Left kidney (tissue), 1 donor: ENCODE measurements at regions not wholly inside any gene's neighbourhood (a gene's known extent, or its start where the extent isn't known, plus 50 kb on each side); places are given as distances from the start of the nearest gene placed in this dataset.
A peak's percentile ranks its signal among the peaks of the same experiment; 100 is the strongest.

ENCODE experiments used
- DNase-seq: peaks from one replicate; pipeline ENCODE4 v3.0.0-alpha.2; 2013

DNA sequence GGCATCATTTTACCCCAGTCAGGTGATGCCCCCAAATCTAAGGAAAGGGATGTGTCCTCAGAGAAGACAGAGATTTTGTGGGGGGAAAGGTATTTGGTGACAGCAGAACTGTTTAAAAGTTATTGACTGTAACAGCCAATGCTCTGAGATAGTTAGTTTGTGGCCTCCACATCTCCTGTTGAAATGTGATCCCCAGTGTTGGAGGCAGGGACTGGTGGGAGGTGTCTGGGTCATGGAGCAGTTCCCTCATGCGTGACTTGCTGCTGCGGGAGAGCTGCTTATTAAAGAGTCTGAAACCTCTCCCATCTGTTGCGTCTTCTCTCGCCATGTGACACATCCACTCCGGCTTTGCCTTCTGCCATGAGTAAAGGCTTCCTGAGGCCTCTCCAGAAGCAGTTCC, 282.8 kb upstream of the FOXQ1 start:
- DNase-seq: peak; percentile 73

DNA sequence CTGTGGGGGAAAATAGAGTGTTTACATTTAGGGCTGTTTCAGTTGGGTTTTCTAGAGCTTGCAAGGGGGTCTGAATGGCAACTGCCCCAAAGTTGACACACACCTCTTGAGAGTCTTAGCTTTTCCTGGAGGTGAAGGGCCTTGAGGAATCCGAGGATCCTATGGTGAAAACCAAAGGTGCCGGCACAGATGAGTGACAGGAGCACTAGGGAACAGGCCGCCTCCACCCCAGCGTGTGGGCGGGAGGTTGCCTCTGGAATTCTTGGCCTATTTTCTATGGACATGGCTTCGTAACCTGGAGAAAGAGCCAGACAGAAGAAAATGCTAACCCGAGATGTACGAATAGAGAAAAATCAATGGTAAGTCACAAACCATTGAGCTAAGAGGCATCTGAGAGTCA, 283.2 kb upstream of the FOXQ1 start:
- DNase-seq: peak; percentile 18

DNA sequence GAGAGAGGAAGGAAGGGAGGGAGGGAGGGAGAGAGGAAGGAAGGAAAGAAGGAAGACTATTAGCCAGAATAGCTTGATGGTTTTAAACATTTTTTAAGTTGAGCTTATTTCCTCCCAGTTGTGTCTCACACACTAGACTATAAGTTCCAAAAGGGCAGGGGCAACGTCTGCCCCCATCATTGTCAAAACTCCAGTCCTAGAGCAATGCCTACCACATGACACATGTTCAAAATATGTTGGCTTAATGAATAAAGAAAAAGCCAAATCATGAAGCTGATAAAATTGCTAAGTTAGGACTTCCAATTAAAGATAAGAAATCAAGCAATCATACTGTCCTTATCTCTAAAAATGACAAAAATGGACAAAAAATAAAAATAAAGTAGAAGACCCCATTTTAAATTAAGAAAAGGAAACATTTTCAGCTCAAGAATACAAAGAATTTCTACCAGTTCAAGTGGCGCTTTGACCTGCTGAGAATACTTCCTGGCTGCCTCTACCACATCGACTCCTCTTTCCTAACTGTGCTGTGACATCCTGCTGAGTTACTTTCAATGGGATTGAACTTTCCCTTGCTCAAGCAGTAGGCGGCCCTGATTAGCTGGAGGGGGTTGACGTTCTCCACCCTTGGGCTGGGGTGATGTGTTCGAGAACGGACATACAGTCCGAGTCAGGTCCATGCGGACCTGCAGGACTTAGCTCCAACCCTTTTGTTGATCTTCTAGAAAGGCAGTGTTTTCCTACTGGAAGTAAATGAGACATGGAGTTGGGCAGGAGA, 283.9 kb upstream of the FOXQ1 start:
- no peak for DNase-seq

DNA sequence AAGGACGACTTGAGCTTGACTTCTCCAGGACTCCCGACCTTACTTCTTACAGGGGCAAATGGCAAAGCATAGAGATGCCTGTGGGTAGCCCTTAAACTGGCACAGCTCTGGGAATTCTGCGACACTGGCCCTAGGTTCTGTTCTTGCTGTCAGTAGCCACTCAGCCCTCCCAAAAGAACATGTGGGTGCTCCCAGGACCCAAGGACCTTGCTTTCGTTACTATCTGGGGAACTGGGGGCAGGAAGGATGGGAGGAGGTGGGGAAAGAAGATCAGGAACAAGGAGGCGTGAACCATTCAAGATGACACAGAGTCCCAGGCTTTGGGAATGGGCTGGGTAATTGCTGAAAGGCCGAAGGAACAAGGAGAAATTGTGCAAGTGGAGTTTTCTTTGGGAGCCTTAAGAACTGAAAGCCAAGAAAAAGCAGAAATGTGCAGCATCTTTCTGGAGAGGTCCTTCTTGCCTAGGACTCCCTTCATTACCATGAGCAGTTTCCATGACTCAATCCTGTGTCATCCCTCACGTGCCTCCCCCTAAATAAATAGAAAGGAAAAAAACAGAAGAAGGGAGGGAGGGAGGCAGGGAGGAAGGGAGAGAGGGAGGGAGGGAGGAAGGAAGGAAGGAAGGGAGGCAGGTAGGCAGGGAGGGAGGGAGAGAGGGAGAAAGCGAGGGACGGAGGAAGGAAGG, 284.6 kb upstream of the FOXQ1 start:
- DNase-seq: no peak

DNA sequence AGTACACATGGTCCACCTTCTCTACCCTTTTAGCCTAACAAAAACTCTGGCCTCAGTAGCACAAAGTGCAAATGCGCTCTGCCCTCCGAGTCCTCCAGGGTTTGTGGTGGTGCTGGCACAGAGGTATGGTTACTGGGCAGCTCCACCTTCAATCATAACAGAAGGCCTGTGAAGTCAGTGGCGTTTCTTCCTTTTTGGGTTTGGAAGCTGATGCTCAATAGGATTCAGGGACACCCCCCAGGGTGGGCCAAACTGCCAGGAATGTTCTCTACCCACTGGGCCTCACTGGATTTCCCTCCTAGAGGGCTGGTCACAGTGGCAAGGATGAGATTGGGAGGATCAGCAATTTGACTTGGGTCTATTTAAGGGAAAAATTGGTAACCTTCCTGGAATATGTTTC, 286.1 kb upstream of the FOXQ1 start:
- DNase-seq: no peak

DNA sequence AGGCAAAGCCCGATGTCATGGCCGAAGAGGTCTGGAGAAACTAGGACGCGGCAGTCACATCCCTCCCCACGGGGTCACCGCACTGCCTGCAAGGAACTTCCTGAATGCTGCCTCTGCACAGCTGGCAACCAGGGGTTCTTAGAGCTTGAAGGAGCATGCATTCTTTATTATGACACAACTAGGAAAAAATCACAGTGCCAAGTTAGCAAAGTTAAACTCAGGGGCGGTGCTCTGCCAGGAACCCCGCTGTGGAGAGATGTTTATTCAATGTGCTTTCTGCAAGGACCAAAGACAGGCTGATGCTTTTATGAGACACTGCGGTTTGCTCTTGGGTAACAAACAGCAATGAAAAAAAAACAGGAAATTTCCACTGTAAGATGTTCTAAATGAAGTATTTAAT, 287.3 kb upstream of the FOXQ1 start:
- no peak for DNase-seq

DNA sequence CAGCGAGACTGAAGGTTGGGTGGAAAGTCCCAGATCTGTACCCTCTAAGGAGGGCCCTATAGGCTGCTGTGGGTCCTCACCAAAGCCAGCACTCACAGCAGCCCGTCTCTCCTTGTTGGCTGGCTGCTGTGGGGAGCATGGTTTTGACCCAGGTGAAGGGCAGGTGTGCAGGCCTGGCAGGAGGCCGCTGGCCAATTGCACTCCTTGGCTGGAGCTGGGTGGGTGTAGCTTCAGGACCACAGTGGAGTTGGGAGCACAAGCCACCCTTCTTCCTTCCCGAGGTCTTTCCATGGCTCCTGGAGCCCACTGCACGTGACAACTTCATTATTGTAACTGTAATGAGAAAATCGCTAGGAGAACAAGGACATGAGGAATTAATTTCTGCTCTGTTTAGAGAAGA, 287.7 kb upstream of the FOXQ1 start:
- no peak for DNase-seq

DNA sequence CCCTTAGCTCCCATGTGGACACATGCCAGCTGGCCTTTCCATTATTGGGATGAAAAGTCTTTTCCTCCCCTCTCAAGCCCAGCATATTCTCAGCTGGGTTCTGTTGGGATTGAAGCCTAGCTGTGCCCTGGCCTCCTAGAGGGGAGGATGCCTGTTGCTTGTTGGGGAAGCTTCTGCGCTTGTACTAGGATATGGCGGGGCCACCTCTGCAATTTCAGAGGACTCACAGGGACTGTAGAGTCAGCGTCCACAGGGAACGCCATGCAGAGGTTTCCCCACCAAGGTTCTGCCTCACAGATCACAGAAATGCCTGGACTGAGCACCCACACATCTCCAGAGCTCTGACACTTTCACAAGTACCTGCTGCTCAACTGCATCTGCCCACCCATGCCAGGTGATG, 288.7 kb upstream of the FOXQ1 start:
- no peak for DNase-seq

DNA sequence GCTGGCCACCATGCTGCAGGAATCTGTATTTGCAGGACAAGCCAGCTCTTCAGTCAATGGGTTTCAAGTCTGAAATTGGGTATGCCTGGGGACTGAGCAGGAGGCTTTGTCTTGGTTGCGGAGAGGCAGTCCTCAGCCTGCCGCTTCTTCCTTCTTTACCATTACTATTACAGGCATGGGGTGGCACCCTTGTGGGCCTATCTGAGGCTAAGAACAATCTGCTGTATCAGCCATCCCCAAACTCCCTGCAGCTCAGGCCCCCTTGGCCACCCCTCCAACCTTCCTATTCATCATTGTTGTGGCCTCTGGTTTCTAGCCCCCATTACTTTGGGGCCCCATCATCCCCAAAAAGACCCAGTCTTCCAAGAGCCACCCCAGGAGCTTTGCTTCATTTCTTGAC, 289.2 kb upstream of the FOXQ1 start:
- no peak for DNase-seq

DNA sequence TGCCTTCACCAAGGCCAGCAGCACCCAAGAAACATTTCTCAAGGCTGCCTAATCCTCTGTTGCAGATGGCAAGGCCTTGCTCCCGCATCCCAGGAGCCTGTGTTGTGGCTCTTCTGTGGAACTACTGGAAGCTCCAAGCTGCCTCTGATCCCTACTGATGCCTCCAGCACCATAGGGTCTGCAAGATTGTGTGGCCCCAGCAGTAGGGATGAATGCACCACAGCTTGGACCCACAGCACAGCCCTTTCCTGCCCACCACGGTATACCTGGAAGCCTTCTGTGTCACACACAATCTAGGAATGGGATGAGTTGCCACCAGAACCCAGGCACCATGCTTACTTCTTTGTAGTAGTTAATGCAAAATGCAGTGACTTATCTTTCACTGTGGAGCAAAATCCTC, 291.1 kb upstream of the FOXQ1 start:
- no peak for DNase-seq

DNA sequence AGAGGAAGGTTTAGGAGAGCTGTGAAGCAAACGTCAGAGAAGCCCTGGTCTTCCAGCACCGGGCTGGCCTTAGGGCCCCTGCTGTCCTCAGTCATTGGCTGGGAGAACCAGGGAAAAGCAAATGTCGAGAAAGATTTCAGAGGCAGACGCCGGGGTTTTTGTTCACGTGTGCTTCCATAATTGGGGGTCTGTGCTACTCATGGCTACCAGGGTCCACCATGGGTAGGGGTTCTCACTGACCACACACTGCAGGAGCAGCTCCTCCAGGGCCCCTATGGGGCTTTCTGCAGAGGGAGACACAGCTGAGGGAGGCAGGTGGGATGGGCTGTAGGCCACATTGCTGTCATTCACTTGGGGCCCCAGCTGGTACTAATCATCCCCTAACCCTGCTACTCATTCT, 291.8 kb upstream of the FOXQ1 start:
- DNase-seq: no peak

DNA sequence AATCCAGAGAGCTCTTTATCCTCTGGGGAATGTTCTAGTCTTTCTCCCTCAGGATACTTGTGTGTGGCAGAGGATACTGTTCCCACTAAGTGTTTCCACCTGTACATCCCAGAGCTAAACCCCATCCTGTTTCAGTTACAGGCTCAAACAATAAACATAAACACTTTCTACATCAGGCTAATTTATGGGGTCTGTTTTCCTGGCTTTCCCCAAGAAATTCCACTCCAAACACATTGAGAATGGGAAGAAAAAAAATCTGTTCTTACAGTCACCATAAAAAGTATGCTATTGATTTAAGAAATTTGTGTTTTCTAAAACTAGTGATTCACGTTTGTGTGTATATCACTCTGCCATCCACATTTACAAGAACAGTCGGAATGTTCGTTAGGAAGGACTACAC, 293.9 kb upstream of the FOXQ1 start:
- no peak for DNase-seq

DNA sequence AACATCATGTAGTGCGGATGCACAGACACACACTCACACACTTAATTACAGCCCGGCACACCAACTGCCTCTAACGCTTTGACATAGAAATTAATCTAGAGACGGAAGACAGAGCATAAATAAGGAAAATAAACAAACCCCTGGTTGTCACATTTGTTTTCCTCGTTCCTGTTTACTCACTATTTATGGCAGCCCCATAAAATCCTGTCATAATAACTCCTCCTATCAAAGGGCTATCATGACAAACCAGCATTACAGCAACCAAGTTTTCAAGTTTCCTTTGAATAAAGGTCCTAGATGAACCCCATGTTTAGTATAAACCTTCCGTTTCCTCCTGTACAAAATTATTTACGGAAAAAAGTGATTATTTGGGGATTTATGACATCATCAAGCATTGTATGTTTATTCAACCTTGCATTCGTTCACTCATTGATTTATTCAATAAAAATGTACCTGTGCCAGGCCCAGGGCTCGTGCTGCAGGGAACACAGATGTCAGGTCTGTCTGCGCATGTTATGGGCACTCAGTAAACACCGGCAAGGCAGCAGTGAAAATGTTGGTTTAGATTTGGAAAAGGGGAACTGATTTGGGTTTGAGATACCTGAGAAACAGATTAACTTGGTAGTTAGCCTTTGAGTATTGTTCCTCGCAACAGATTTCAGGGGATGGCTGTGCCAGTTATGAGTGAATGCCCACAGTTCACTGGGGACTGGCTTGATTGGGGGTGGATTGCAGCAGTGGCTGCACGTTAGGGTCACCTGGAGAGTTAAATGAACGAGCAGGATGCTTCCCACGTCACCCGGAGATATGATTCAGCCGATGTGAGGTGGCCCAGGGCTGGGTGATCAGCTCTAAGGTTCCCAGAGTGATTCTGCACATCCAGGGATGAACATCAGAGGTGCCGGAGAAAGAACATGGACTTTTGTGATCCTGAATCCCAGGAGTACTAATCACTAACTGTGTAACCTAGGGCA, 295.3 kb upstream of the FOXQ1 start:
- DNase-seq: no peak

DNA sequence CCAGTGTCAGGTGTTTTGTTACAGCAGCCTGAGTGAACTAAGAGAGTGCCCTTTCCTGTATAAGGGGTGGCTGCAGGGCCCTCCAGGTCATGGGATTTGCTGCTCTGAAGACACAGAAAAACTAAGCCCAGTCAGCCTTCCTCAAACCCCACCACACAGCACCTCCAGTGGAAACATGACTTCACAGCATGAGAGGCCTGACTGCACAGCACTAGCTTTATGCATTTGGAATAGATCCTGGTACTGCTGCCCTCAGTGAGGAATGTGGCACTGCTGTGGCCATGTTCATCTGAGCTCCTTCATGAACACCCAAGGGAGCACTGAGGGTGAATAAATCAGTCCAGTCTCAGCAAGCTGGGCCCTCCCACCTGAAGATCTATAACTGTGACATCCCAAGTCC, 296.1 kb upstream of the FOXQ1 start:
- DNase-seq: peak; percentile 22

DNA sequence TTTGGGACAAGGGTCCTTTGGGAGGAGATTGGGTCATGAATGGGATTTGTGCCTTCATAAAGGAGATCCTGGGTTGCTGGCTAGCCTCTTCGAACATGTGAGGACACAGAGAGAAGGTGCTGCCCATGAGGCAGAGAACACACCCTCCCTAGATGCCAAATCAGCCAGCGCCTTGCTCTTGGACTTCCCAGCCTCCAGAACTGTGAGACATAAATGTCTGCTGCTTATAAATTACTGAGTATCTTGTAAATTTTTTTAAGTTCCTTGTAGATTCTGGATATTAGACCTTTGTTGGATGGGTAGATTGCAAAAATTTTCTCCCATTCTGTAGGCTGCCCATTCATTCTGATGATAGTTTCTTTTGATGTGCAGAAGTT, 297.5 kb upstream of the FOXQ1 start:
- no peak for DNase-seq

DNA sequence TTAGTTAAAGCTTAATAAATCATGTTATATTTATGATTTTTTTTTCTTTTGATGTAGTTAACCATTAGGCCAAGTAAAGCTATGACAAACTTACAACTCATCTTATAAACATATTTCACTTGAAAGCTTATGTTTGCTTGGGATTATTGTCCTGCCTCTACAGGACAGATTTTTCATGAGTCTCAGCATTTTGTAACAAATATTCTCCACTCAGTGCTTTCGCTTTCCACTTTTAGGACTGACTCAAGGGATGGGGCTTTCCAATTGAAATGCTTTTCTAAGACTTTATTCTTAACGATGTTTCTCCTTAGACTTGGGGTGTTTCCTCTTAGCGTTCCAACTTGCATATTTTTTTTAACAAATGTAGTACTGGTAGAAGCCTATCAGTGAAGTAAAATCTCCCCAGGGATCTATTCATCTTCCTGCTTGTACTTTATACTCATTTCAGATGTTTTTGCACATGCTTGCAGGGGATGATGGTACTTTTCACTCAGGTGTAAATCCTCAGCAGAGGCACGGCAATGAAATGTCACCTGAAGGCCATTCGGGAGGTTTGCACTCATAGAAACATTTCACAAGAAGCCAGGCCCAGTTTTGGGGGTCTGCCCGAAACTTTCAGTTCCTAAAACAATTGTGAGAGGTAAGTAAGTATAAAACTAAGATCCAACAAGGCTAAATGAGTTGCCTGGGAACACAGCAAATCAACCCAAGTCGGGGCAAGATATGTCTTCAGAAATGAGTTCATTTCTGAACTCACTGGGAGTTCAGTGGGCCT, 298.1 kb upstream of the FOXQ1 start:
- DNase-seq: no peak

DNA sequence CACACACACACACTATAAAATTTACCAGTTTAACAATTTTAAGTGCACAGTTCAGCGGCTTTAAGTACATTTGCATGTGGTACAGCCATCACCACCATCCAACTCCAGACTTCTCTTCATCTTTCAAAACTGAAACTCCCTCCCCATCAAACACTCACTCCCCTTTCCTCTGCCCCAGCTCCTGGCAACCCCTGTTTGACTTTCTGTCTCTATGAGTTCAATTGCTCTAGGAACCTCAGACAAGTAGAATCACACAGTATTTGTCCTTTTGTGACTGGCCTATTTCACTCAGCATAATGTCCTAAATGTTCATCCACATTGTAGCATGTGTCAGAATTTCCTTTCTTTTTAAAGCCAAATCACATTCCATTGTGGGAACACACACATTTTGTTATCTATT, 302.8 kb upstream of the FOXQ1 start:
- no peak for DNase-seq

DNA sequence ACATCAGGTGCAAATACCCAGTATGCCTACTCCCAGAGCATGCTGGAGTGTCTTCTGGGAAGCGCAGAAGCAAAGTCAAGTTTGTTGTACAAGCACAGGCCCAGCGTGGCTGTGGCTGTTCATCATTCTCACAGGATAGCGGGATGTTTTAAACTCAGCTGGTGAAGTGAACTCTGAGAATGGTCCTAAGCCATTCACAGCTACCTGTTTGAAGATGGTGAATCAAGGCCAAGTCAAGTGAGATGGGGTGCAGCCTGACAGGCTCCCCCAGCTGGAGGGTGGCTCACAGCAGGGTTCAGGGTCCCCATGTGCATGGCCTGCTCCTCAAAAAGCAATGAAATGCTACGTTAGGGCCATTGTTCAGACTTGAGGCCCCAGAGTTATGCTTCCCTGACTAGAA, 304.7 kb upstream of the FOXQ1 start:
- DNase-seq: no peak

DNA sequence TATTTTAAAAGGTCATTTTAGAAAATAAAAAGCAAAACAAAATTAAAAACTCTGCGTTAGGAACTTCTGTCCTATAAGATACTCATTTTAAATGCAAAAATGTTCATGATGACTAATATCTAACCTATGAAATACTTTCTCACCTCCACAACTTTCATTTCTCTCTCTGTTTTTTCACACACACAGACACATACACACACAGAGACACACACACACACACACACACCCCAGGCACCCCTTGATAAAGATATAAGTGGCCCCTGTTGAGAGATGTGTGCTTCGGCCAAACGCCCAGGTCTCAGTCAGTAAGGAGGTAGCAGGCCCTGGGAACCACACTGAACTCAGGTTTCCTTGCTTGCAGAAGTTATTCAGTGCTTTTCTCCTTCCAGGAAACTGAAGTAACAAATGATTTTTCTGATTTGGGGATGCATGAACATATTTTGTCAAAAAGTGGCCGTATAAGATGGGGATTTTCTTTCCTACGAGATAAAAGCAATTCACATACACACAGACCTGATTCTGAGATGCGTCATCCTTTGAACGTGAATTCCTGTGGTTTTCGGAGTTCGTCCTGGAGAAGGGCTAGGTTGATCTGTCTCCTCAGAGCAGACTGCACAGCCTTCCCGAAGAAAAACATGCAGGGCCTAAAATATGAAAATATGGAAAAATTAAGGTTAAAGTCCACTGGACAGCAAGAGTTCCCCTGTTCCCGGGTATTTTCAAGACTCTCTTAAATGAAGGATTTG, 306.8 kb upstream of the FOXQ1 start:
- no peak for DNase-seq

DNA sequence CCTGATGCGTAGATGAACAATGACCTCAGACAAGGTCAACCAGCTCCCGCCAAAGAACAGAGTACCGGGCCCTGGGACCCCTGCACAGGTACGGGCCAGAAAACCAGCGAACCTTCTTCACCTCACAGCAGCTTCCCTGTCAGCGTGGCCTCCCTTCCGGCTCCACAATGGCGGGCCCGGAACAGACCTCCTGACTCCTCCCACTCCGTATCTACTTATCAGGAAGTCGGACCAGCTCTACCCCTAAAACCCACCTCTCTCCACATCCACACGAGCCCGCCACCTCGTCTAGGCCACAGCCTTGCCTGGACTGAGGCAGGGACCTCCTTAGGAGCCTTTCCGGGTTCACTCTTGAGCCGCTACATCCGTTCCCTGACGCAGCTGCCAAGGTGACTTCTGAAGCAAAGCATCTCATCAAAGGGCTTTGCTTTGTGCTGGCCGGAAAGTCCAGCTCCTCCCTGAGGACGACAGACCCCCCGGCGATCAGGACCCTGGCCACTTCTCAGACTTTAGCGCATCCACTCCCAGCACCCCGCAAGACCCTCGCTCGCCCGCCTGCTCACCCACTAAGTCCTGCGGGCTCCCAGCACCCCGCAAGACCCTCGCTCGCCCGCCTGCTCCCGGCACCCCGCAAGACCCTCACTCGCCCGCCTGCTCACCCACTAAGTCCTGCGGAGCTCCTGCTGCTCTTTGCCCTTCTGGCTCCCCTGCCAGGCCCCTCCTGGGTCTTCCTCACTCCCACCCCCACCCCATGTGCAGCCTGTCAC, 308.3 kb upstream of the FOXQ1 start:
- no peak for DNase-seq

DNA sequence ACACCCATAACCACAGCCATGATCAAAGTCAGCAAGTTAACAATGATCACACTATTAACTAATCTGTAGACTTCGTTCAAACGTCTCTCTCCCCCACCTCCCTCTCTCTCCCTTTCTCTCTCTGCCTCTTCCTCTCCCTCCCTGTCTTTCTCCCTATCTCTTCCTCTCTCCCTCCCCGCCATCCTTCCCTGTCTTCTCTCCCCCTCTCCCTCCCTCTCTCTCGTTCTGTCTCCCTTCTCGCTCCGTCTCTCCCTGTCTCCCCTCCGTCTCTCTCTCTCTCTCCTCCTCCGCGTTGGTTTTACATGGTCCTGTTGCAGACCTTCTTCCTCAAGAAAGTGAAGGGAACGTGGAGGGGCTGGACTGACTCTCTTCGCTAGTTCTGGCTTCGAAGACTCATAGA, 308.9 kb upstream of the FOXQ1 start:
- DNase-seq: no peak
